ENCODE measurements at regions not wholly inside any gene's neighbourhood (a gene's known extent, or its start where the extent isn't known, plus 50 kb on each side); places are given as distances from the start of the nearest gene placed in this dataset.
"Not testable (repeated sequence)": the region's sequence is repeated elsewhere in the genome, so short reads cannot be mapped to it uniquely, and the experiment has no call there.

DNA sequence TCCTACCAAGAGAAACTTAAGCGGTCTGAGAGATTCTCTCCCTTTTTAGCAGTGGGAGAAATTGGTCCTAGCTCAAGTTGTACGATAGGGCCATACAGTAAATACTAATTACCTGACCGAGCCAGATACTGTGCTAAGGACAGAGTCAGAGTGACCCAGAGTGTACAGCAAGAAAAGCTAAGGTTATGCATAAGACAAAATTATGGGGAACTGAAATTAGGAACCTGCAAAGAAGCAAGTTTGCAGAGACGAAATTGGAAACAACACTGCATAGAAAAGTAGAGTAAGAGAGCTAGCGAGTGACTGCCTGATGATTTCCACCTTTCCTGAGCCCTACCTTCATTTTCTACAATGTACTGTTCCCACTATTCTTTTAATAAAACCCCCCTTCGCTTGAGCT, 278.1 kb downstream of the NKX6-1 start:
- Histone ChIP-seq H3K36me3 (ENCODE audit: insufficient read depth, low read length) (no peaks in the 10 kb centered on the region), H2AFZ (ENCODE audit: low read depth, low read length) (no peak overlapping the region), H3K27me3 (ENCODE audit: insufficient read depth, low read length) (no peaks in the 10 kb centered on the region), H3K4me3 (ENCODE audit: low read length) (no peak overlapping the region), H3K9me3 (ENCODE audit: low read length) (no peaks in the 10 kb centered on the region), H3K4me1 (ENCODE audit: insufficient read depth, low read length) (peaks cover 17% of the 10 kb centered on the region)

DNA sequence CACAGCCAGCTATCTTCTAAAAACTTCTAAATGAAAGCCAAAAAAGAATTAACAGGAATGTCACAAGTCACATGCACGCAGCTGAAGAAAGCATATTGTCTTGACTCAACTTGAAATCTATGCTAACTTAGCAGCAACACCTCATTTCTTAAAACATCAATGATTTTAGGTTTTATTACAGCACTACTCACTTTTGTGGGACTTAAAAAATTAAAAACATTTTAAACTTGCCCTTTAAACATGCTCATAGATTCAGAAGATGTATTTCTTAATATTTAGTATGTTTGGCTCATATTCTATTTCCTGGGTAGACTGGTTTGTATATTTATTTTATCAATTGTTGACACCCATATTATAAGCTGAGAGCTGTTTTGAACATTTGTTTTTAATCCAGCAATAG, 279.4 kb downstream of the NKX6-1 start:
- H2AFZ ChIP-seq (ENCODE audit: low read depth, low read length), result no peak overlapping the region
- H3K4me3 ChIP-seq (ENCODE audit: low read length), result no peak overlapping the region
- H3K9me3 ChIP-seq (ENCODE audit: low read length), result no peaks in the 10 kb centered on the region
- H3K27me3 ChIP-seq (ENCODE audit: insufficient read depth, low read length), result no peaks in the 10 kb centered on the region
- peaks cover 11% of the 10 kb centered on the region for H3K4me1 ChIP-seq (ENCODE audit: insufficient read depth, low read length)
- no peaks in the 10 kb centered on the region for H3K36me3 ChIP-seq (ENCODE audit: insufficient read depth, low read length)

DNA sequence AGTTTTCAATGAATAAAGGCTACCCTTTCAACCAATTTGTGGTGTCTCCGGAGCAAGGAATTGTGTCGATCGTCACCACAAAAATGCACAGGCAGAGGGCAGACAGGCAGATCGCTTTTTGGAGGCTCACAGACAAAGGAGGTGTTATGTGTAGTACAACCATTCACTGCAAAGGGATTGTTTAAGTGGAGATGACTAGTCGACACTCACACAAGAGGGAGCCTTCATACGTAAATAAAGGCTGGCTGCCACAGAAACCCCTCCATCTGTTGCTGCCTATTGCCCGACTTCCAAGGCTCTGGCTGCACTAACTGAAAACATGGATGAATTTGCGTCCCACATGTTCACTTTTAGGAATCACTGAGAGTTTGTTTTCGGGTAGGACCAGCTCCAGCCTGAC, 281.1 kb downstream of the NKX6-1 start:
- H3K36me3 ChIP-seq (ENCODE audit: insufficient read depth, low read length), result no peaks in the 10 kb centered on the region
- no peaks in the 10 kb centered on the region for H3K9me3 ChIP-seq (ENCODE audit: low read length)
- no peaks in the 10 kb centered on the region for H3K27me3 ChIP-seq (ENCODE audit: insufficient read depth, low read length)
- H2AFZ ChIP-seq (ENCODE audit: low read depth, low read length), result no peak overlapping the region
- peaks cover 4% of the 10 kb centered on the region for H3K4me1 ChIP-seq (ENCODE audit: insufficient read depth, low read length)
- H3K4me3 ChIP-seq (ENCODE audit: low read length), result no peak overlapping the region

DNA sequence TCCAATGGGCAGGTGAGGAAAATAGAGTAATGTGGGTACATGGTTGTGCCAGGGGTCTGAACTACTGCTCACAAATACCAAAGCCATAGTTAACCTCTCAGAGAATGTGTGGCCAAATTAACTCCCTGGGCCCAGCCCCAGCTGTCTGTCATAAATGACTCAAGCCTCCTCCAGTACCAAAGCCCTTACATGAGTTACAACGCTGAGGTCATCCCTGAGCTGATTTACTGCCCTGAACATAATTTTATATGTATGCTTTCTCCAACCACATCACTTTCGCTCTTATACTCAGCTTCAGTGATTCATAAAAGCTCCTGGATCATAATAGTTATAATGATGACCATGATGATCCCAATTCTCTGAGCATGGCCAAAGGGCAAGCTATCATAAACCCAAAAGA, 283.9 kb downstream of the NKX6-1 start:
- Histone ChIP-seq H3K27me3 (ENCODE audit: insufficient read depth, low read length) (no peaks in the 10 kb centered on the region), H3K4me3 (ENCODE audit: low read length) (no peak overlapping the region), H3K4me1 (ENCODE audit: insufficient read depth, low read length) (peaks cover 4% of the 10 kb centered on the region), H2AFZ (ENCODE audit: low read depth, low read length) (no peak overlapping the region), H3K9me3 (ENCODE audit: low read length) (no peaks in the 10 kb centered on the region), H3K36me3 (ENCODE audit: insufficient read depth, low read length) (no peaks in the 10 kb centered on the region)

DNA sequence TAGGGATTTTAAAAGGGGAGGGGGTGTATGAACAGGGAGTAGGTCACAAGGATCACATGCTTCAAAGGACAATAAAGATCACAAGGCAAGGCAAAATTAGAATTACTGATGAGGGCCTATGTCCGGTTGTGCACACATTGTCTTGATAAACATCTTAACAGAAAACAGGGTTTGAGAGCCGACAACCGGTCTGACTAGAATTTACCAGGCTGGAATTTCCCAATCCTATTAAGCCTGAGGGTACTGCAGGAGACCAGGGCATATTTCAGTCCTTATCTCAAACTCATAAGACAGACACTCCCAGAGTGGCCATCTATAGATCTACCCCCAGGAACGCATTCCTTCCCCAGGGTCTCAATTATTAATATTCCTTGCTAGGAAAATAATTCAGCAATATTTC, 292.9 kb downstream of the NKX6-1 start:
- not testable (repeated sequence) for H2AFZ ChIP-seq (ENCODE audit: low read depth, low read length); H3K36me3 ChIP-seq (ENCODE audit: insufficient read depth, low read length); H3K9me3 ChIP-seq (ENCODE audit: low read length); H3K4me3 ChIP-seq (ENCODE audit: low read length); H3K27me3 ChIP-seq (ENCODE audit: insufficient read depth, low read length); H3K4me1 ChIP-seq (ENCODE audit: insufficient read depth, low read length)

DNA sequence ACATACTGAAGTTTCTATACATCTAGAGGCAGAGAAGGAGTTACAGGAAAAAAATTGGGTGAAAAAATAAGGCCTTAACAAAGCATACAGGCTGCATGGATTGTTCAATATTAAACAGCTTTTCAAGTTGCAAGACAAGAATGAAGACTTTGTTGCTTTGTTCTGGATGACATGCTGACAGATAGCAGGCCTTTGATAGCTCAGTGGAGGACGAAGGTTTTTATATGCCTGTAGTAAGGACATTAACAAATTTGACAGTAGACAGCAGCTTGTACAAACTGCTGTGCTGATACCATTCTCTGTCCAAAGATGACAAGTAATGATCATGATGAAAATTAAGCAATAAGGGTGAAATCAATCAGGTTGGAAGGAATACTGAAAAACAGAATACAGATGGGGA, 309.9 kb downstream of the NKX6-1 start:
- peaks cover 3% of the 10 kb centered on the region for H3K4me1 ChIP-seq (ENCODE audit: insufficient read depth, low read length)
- H3K27me3 ChIP-seq (ENCODE audit: insufficient read depth, low read length), result no peaks in the 10 kb centered on the region
- H3K4me3 ChIP-seq (ENCODE audit: low read length), result no peak overlapping the region
- H3K36me3 ChIP-seq (ENCODE audit: insufficient read depth, low read length), result no peaks in the 10 kb centered on the region
- H2AFZ ChIP-seq (ENCODE audit: low read depth, low read length), result no peak overlapping the region
- H3K9me3 ChIP-seq (ENCODE audit: low read length), result no peaks in the 10 kb centered on the region

DNA sequence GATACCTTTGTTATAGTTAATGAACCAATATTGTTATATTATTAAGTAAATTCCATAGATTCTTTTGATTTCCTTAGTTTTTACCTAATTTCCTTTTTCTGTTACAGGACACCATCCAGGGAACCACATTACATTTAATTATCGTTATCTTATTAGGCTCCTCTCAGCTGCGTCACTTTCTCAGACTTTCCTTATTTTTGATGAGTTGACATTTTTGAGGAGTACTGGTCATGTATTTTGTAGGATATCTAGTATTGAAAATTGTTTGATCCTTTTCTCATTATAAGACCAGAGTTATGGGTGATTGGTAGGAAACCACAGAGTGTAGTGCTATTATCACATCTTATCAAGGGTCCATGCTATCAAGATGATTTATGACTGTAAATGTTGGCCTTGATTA, 319.7 kb downstream of the NKX6-1 start:
- Histone ChIP-seq H3K4me1 (ENCODE audit: insufficient read depth, low read length) (no peaks in the 10 kb centered on the region), H3K9me3 (ENCODE audit: low read length) (no peaks in the 10 kb centered on the region), H2AFZ (ENCODE audit: low read depth, low read length) (no peak overlapping the region), H3K36me3 (ENCODE audit: insufficient read depth, low read length) (no peaks in the 10 kb centered on the region), H3K4me3 (ENCODE audit: low read length) (no peak overlapping the region), H3K27me3 (ENCODE audit: insufficient read depth, low read length) (no peaks in the 10 kb centered on the region)

DNA sequence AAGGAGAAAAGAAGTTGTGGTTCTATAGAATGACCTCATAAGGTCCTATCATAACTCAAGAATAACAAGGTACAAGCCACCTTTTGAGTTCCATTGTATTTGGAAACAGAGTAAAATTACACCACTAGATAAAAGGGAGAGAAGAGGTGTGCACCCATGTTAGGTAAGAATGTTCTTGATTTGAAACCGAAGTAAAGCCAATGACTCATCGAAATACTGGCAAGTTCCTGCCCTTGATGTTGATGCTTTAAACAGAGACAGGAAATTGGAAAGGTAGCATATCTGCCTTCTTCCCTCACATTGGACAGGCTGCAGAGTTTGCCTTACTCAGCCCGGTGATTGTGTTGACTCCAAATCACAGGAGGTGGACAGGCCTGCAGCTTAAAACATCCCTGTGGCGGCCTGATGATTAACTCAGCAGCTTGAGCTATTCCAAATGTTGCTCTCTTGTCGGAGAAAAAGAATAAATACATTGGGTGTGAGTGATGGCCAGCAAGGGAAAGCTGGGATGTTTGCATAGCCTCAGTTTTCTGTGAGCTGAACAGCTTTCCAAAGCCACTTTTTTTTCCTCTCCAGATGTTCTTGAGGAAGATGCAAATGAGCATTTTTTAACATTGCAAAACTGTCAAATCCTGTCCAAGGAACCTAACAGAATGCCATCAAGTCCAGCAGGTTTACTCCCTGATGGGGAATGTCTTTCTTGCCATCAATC, 321.1 kb downstream of the NKX6-1 start:
- Histone ChIP-seq H3K4me3 (ENCODE audit: low read length) (no peak overlapping the region), H2AFZ (ENCODE audit: low read depth, low read length) (no peak overlapping the region), H3K36me3 (ENCODE audit: insufficient read depth, low read length) (no peaks in the 10 kb centered on the region), H3K4me1 (ENCODE audit: insufficient read depth, low read length) (no peaks in the 10 kb centered on the region), H3K9me3 (ENCODE audit: low read length) (no peaks in the 10 kb centered on the region), H3K27me3 (ENCODE audit: insufficient read depth, low read length) (no peaks in the 10 kb centered on the region)

DNA sequence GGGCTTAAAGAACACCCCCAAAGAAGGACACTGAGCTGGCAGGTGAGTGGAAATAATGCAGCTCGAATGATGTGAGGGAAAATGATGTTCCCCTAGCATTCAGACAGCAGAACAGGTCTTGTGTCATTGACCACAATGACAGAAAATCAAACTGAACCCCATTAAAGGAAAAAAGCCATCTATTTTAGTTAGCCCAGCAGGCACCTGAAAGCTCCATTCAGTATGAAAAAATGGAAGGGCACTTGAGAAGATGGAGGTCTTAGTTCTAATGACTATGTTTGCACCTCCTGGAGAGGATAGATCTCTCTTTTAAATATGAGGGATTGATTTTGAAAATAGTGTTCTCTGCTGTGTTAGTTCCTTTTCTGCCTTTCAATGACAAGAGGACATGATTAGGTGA, 323.1 kb downstream of the NKX6-1 start:
- Histone ChIP-seq H3K36me3 (ENCODE audit: insufficient read depth, low read length) (no peaks in the 10 kb centered on the region), H3K4me3 (ENCODE audit: low read length) (no peak overlapping the region), H3K4me1 (ENCODE audit: insufficient read depth, low read length) (no peaks in the 10 kb centered on the region), H3K27me3 (ENCODE audit: insufficient read depth, low read length) (no peaks in the 10 kb centered on the region), H3K9me3 (ENCODE audit: low read length) (no peaks in the 10 kb centered on the region), H2AFZ (ENCODE audit: low read depth, low read length) (no peak overlapping the region)

DNA sequence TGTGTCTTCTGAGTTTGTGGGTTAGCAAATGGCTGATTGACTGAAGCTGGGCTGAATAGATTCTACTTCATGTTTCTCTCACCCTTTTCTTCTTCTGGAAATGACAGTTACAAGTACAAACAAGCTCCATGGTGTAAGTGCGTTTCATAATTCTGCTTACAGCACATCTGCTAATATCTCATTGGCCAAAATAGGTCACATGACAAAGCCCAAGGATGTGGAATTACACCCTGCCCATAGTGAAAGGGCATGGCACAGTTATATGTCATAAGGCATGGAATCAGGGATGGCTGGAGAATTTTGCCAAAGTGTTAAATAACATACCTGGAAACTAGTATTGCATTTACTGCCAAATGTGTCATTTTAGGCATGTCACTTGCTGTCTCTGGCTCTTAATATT, 327.2 kb downstream of the NKX6-1 start:
- H3K4me1 ChIP-seq (ENCODE audit: insufficient read depth, low read length), result no peaks in the 10 kb centered on the region
- no peaks in the 10 kb centered on the region for H3K9me3 ChIP-seq (ENCODE audit: low read length)
- H2AFZ ChIP-seq (ENCODE audit: low read depth, low read length), result no peak overlapping the region
- H3K4me3 ChIP-seq (ENCODE audit: low read length), result no peak overlapping the region
- H3K27me3 ChIP-seq (ENCODE audit: insufficient read depth, low read length), result no peaks in the 10 kb centered on the region
- H3K36me3 ChIP-seq (ENCODE audit: insufficient read depth, low read length), result no peaks in the 10 kb centered on the region

DNA sequence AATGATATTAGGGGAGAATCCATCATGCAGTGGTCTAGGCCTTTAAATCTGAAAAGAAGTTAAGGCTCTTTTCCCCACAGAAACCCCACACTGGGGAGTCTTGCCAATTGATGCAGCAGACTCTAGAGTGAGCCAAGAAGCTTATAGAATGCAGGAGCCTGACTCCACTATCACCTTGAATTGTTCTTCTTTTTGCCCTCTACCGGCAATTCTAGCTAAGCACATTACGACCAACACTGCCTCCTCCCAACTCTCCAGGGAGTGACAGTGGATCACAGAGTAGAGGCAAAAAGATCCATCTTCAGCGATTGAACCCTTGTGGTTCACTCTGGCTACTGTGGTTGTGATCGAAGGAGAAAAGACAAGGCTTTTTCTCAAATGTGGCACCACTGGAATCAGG, 331.5 kb downstream of the NKX6-1 start:
- Histone ChIP-seq H3K4me3 (ENCODE audit: low read length) (no peak overlapping the region), H3K9me3 (ENCODE audit: low read length) (no peaks in the 10 kb centered on the region), H3K4me1 (ENCODE audit: insufficient read depth, low read length) (no peaks in the 10 kb centered on the region), H2AFZ (ENCODE audit: low read depth, low read length) (no peak overlapping the region), H3K27me3 (ENCODE audit: insufficient read depth, low read length) (no peaks in the 10 kb centered on the region), H3K36me3 (ENCODE audit: insufficient read depth, low read length) (no peaks in the 10 kb centered on the region)

DNA sequence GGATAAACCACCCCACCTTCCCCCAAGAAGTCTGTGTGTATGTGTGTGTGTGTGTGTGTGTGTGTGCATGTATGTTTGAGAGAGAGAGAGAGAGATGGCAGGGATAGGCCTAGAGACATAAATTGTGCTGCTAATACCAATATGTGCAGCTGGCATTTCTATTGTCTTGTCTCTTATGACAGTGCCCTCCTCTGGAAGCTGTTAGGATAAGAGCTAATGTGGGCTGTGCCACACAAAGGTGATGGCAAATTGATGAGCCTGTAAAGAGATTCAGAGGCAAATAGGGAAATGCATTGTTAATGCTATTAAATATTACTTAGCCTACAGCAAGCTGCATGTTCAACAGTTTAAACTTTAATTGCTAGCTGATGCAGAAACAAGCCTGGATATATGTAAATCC, 332.0 kb downstream of the NKX6-1 start:
- Histone ChIP-seq H3K27me3 (ENCODE audit: insufficient read depth, low read length) (no peaks in the 10 kb centered on the region), H3K4me1 (ENCODE audit: insufficient read depth, low read length) (no peaks in the 10 kb centered on the region), H3K36me3 (ENCODE audit: insufficient read depth, low read length) (no peaks in the 10 kb centered on the region), H3K4me3 (ENCODE audit: low read length) (no peak overlapping the region), H2AFZ (ENCODE audit: low read depth, low read length) (no peak overlapping the region), H3K9me3 (ENCODE audit: low read length) (no peaks in the 10 kb centered on the region)

DNA sequence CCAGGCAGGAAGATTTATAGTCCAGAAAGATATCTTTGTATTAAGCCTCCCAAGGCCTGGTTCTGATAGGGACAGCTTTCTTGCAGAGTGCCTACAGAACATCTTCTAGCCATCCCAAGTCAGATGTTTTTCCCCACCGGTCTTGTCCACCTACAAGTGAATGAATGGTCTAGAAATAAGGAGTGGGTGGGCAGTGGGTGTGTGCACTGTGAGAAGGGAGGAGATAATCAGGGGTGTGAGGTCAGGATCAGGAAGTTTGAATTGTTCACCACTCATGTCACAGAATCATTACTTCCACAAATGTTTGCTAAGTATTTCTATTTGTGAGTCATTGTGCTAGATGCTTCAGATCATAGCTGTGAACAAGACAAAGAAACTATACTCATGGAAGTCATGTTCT, 332.6 kb downstream of the NKX6-1 start:
- Histone ChIP-seq H3K36me3 (ENCODE audit: insufficient read depth, low read length) (no peaks in the 10 kb centered on the region), H3K4me3 (ENCODE audit: low read length) (no peak overlapping the region), H2AFZ (ENCODE audit: low read depth, low read length) (no peak overlapping the region), H3K9me3 (ENCODE audit: low read length) (no peaks in the 10 kb centered on the region), H3K27me3 (ENCODE audit: insufficient read depth, low read length) (no peaks in the 10 kb centered on the region), H3K4me1 (ENCODE audit: insufficient read depth, low read length) (no peaks in the 10 kb centered on the region)

DNA sequence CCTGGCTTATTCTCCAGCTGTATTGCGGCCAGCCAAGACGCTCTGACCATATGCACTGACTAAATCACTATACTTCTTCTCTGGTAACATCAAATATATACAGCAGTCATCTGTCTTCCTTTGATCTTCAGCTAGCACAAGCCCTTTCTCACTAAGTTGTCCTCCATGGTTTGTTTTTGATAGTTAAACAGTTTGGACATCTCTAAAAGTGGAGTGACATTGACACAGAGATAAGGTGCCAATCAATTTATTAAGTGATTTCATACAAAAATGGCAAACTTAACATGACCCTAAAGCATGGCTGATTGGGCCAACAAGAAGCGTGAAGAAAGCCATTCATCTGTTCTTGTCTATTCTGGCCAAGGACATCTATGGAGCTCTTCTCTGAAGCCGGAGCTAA, 334.9 kb downstream of the NKX6-1 start:
- no peaks in the 10 kb centered on the region for H3K9me3 ChIP-seq (ENCODE audit: low read length)

More for the DNA sequence above, 334.9 kb downstream of the NKX6-1 start:
- Histone ChIP-seq H3K27me3 (ENCODE audit: insufficient read depth, low read length) (no peaks in the 10 kb centered on the region), H2AFZ (ENCODE audit: low read depth, low read length) (no peak overlapping the region), H3K4me3 (ENCODE audit: low read length) (no peak overlapping the region), H3K36me3 (ENCODE audit: insufficient read depth, low read length) (no peaks in the 10 kb centered on the region), H3K4me1 (ENCODE audit: insufficient read depth, low read length) (peaks cover 1% of the 10 kb centered on the region)
